ENCODE measurements at regions not wholly inside any gene's neighbourhood (a gene's known extent, or its start where the extent isn't known, plus 50 kb on each side); places are given as distances from the start of the nearest gene placed in this dataset.

DNA sequence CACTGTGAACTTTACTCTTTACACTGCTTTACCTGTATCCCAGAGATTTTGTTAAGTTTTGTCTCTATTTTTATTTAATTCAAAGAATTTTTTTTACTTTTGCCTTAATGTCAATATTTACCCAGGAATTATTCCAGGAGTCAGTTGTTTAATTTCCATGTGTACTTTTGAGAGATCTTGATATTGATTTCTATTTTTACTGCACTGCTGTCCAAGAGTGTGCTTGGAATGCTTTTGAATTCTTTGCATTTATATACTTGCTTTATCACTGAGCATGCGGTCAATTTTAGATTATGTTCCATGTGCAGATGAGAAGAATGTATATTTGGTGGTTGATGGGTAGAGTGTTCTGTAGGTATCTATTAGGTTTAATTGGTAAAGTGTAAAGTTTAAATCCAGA lies 461.0 kb upstream of the GBE1 start:
- Histone ChIP-seq H3K9ac (ENCODE audit: low read length) (no peak overlapping the region), H3K9me3 (ENCODE audit: low read length) (no peaks in the 10 kb centered on the region), H3K4me1 (ENCODE audit: insufficient read depth, low read length) (0 out of 2 replicates have a peak, but pooled peaks cover 5% of the 10 kb centered on the region), H3K9me2 (replicated peaks; ENCODE audit: low read length) (no peaks in the 10 kb centered on the region), H3K36me3 (ENCODE audit: low read depth, low read length) (no peaks in the 10 kb centered on the region), H3K4me3 (ENCODE audit: low read length) (no peak overlapping the region), H3K4me2 (ENCODE audit: low read length) (no peak overlapping the region), H3K79me2 (ENCODE audit: low read length) (no peaks in the 10 kb centered on the region), H3K27me3 (ENCODE audit: low read length) (no peaks in the 10 kb centered on the region), H3K27ac (ENCODE audit: low read length) (no peak overlapping the region), H4K20me1 (ENCODE audit: low read length) (no peaks in the 10 kb centered on the region), H3F3A (ENCODE audit: low read length, unreplicated experiment) (no peaks in the 10 kb centered on the region), H2AFZ (ENCODE audit: low read length) (no peak overlapping the region)
- no peak for DNase-seq
- TF ChIP-seq EZH2 (IDR thresholded peaks at IDR 0.05; ENCODE audit: low read length, unreplicated experiment): no peak
- TF ChIP-seq CTCF (conservative IDR thresholded peaks at IDR 0.05; ENCODE audit: low read depth, low read length): no peak
- TF ChIP-seq EZH2phosphoT487 (IDR thresholded peaks at IDR 0.05; ENCODE audit: borderline replicate concordance, low read length): no peak
- ChIA-PET POLR2A (ENCODE audit: unreplicated experiment) (no interaction called here), CTCF (no interaction called here)
- peak; percentile 74 for ATAC-seq
- no TSS peak for BruUV-seq (replicated peaks)
- intact Hi-C loops (cut with micrococcal nuclease): no loop called here

DNA sequence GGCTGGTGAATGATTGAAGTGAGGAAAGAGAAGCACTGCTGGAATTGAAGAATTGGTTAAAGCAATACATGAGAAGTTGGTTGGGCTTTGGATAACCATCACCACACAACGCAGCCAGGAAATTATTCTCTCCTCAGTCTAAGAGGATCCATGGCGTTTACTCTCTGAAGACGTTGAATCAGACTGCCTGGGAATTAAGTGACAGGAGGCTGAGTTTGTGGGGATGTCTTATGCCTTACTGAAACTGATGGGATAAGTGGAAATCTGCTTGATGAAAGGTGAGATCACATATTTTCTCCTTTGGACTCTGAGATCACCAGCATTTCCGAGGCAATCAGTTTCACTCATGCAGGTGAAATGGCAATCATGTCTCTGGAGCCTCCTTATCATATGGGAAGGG lies 456.1 kb upstream of the GBE1 start:
- Histone ChIP-seq H3F3A (ENCODE audit: low read length, unreplicated experiment) (no peaks in the 10 kb centered on the region), H3K27ac (ENCODE audit: low read length) (no peak overlapping the region), H3K79me2 (ENCODE audit: low read length) (no peaks in the 10 kb centered on the region), H3K36me3 (ENCODE audit: low read depth, low read length) (no peaks in the 10 kb centered on the region), H3K9me3 (ENCODE audit: low read length) (no peaks in the 10 kb centered on the region), H3K4me3 (ENCODE audit: low read length) (no peak overlapping the region), H3K4me1 (ENCODE audit: insufficient read depth, low read length) (0 out of 2 replicates have a peak, but pooled peaks cover 3% of the 10 kb centered on the region), H3K9me2 (replicated peaks; ENCODE audit: low read length) (no peaks in the 10 kb centered on the region), H3K27me3 (ENCODE audit: low read length) (no peaks in the 10 kb centered on the region), H3K4me2 (ENCODE audit: low read length) (no peak overlapping the region), H4K20me1 (ENCODE audit: low read length) (no peaks in the 10 kb centered on the region), H2AFZ (ENCODE audit: low read length) (no peak overlapping the region), H3K9ac (ENCODE audit: low read length) (no peak overlapping the region)
- ATAC-seq (no peak), DNase-seq (no peak)
- no TSS peak for BruUV-seq (replicated peaks)
- intact Hi-C loops (cut with micrococcal nuclease): no loop called here
- TF ChIP-seq EZH2phosphoT487 (IDR thresholded peaks at IDR 0.05; ENCODE audit: borderline replicate concordance, low read length): no peak
- ChIA-PET POLR2A (ENCODE audit: unreplicated experiment) (no interaction called here), CTCF (no interaction called here)

GRCh38 chr3:82208002-82208710 lies 446.7 kb upstream of the GBE1 start:
- Histone ChIP-seq H3K9me3 (ENCODE audit: low read length) (no peaks in the 10 kb centered on the region), H3F3A (ENCODE audit: low read length, unreplicated experiment) (no peaks in the 10 kb centered on the region), H3K4me3 (ENCODE audit: low read length) (no peak overlapping the region), H3K4me1 (ENCODE audit: insufficient read depth, low read length) (no peaks in the 10 kb centered on the region), H3K9ac (ENCODE audit: low read length) (no peak overlapping the region), H4K20me1 (ENCODE audit: low read length) (no peaks in the 10 kb centered on the region), H3K36me3 (ENCODE audit: low read depth, low read length) (no peaks in the 10 kb centered on the region), H3K27ac (ENCODE audit: low read length) (no peak overlapping the region), H3K27me3 (ENCODE audit: low read length) (no peaks in the 10 kb centered on the region), H3K4me2 (ENCODE audit: low read length) (no peak overlapping the region), H2AFZ (ENCODE audit: low read length) (no peak overlapping the region), H3K9me2 (replicated peaks; ENCODE audit: low read length) (no peaks in the 10 kb centered on the region), H3K79me2 (ENCODE audit: low read length) (no peaks in the 10 kb centered on the region)
- TF ChIP-seq CTCF (conservative IDR thresholded peaks at IDR 0.05; ENCODE audit: low read depth, low read length) (no peak), EZH2 (IDR thresholded peaks at IDR 0.05; ENCODE audit: low read length, unreplicated experiment) (no peak), EZH2phosphoT487 (IDR thresholded peaks at IDR 0.05; ENCODE audit: borderline replicate concordance, low read length) (no peak)
- intact Hi-C loops (cut with micrococcal nuclease): no loop called here
- BruUV-seq (replicated peaks): no TSS peak
- no peak for ATAC-seq
- ChIA-PET CTCF (no interaction called here), POLR2A (ENCODE audit: unreplicated experiment) (no interaction called here)
- DNase-seq: no peak

Data from PC-3 (cell line).